Lower leg skin (tissue), 3 donors: ENCODE measurements at regions not wholly inside any gene's neighbourhood (a gene's known extent, or its start where the extent isn't known, plus 50 kb on each side); places are given as distances from the start of the nearest gene placed in this dataset.

Experiments
- POLR2A ChIP-seq, 2 donors: fragments of 450-650 bp; IDR thresholded peaks; one replicate each; pipeline ENCODE4 v1.6.1; 2016 to 2017; ENCODE audit warnings: antibody characterized with exemption in 2 of 2, mild to moderate bottlenecking in 1 of 2, moderate library complexity in 1 of 2
- TF ChIP-seq, protein P1 (sequence below), 3 donors: fragments of 450-650 bp; IDR thresholded peaks; one replicate each; pipeline ENCODE4 v1.5.1; 2016; ENCODE audit warnings: antibody characterized with exemption in 3 of 3, mild to moderate bottlenecking in 3 of 3, moderate library complexity in 2 of 3

- no peak for TF ChIP-seq POLR2A (IDR thresholded peaks at IDR 0.05)
- TF ChIP-seq, protein P1, sequence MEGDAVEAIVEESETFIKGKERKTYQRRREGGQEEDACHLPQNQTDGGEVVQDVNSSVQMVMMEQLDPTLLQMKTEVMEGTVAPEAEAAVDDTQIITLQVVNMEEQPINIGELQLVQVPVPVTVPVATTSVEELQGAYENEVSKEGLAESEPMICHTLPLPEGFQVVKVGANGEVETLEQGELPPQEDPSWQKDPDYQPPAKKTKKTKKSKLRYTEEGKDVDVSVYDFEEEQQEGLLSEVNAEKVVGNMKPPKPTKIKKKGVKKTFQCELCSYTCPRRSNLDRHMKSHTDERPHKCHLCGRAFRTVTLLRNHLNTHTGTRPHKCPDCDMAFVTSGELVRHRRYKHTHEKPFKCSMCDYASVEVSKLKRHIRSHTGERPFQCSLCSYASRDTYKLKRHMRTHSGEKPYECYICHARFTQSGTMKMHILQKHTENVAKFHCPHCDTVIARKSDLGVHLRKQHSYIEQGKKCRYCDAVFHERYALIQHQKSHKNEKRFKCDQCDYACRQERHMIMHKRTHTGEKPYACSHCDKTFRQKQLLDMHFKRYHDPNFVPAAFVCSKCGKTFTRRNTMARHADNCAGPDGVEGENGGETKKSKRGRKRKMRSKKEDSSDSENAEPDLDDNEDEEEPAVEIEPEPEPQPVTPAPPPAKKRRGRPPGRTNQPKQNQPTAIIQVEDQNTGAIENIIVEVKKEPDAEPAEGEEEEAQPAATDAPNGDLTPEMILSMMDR (IDR thresholded peaks at IDR 0.05): no peak
Observed at GRCh38 chr2:239668042-239668441, 267.2 kb upstream of the HDAC4 start.
